GM18507 (cell line): ENCODE measurements at regions not wholly inside any gene's neighbourhood (a gene's known extent, or its start where the extent isn't known, plus 50 kb on each side); places are given as distances from the start of the nearest gene placed in this dataset.

Experiments
- DNase-seq: peaks from one replicate; pipeline ENCODE4 v3.0.0; 2011; ENCODE audit warnings: low read depth; ENCODE audit not compliant: insufficient read length; ENCODE audit errors: extremely low spot score
- FAIRE-seq: peaks from 2 replicates; lab custom pipeline; 2011; peaks lifted over from hg19 to GRCh38; lab: Jason Lieb, UNC

GRCh38 chr4:184310881-184311709 lies 93.4 kb upstream of the ENPP6 start:
- FAIRE-seq, result peak; percentile 84
- DNase-seq, result no peak

DNA sequence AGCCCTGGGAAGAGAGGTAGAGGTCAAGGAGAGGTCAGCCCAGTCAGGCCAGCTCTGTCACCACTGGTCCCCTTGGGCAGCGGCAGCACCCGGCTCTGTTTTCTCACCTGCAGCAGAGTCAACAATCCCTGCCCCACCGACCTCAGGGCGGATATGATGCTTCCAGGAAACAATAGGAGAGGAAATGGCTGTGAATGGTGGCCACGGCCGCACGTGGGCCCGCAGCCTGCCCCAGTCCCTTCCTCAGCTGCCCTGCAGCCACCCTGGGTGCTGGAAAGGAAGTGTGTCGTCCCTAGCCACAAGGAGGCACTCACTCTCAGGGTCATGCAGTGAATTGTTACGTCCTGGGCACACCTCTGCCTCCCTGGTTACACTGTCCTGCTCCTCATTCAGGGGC lies 92.5 kb upstream of the ENPP6 start:
- FAIRE-seq (peak; percentile 93), DNase-seq (no peak)

DNA sequence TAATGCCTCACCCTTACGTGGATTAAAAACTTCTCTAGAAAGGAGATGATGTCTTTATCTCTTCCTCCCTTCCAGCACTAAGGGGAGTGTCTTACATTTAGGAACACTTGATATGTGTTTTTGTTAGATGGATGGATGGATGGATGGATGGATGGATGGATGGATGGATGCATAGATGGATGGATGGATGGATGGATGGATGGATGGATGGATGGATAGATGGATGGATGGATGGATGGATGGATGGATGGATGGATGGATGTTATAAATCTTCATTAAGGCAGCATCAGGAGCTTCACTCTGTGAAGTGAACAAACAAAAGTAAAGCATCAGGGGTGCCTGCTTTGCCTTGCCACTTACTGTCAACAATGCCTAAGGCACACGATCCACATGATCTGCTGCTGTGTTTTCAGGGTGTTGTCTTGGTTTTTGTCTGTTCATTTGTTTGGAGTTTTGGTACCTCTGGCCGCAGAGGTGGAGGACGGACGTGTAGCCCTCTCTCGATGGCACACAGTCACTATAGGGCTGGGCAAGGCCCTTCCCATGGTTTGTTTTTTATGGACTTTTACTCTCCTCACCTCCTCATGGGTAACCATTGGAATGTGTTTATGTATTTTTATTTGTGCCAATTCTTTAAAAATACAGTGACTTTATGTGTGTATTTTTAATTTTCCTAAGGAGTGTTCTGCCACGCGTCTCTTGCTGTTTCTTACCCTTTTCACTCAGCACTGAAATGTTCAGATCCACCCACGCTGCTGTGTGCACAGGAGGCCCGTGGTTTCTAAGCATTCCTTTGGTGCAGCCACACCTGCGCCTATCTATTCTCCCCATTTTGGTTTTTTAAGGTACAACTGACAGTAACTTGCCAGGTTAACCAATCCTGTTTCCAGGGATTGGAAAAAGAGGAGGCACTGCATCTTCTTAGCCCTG lies 91.8 kb upstream of the ENPP6 start:
- DNase-seq, result no peak

GRCh38 chr4:184306949-184307348 lies 89.3 kb upstream of the ENPP6 start:
- FAIRE-seq (no peak), DNase-seq (no peak)

More for the DNA sequence above, 91.8 kb upstream of the ENPP6 start:
- no peak for FAIRE-seq

DNA sequence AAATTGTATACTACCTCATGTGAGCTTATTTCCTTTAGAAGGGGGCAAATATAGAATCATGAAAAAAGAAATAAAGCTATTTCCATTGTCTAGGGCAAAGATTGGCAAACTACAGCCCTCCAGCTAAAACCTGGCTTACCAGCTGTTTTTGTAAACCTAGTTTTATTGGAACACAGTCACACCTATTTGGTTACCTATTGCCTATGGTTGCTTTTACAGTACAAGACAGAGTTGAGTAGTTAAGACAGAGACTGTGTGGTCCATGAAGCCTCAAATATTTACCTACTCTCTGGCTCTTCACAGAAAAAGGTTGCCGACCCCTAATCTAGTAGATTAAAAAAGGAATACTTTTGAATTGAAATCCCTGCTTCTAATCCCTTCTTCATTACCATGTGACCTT lies 88.8 kb upstream of the ENPP6 start:
- DNase-seq (no peak), FAIRE-seq (peak; percentile 66)

- FAIRE-seq (no peak), DNase-seq (no peak)
Measured at GRCh38 chr4:184300816-184301215, 83.1 kb upstream of the ENPP6 start.

GRCh38 chr4:184298254-184298653 lies 80.6 kb upstream of the ENPP6 start:
- no peak for DNase-seq
- no peak for FAIRE-seq

DNA sequence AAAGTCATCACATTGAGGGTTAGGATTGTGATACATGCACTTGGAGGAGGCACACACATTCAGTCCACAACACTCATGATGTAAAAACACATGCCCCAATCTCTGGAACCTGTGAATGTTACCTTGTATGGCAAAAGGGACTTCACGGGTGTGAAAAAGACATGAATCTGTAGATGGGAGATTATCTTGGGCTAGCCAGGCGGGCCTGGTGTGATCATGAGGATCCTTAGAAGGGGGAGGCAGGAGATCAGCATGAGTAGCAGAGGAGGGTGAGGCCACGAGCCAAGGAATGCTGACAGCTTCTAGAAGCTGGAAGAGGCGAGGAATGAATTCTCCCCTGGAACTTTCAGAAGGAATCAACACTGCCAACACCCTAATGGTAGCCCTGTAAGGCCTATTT lies 77.5 kb upstream of the ENPP6 start:
- DNase-seq (no peak), FAIRE-seq (no peak)

- FAIRE-seq, result no peak
Measured at GRCh38 chr4:184294606-184295133, 77.0 kb upstream of the ENPP6 start.

GRCh38 chr4:184293552-184293951 lies 75.9 kb upstream of the ENPP6 start:
- DNase-seq (no peak), FAIRE-seq (no peak)

More at GRCh38 chr4:184294606-184295133, 77.0 kb upstream of the ENPP6 start:
- no peak for DNase-seq

- FAIRE-seq (peak; percentile 39), DNase-seq (no peak)
Measured at GRCh38 chr4:184292877-184293276, 75.2 kb upstream of the ENPP6 start.

DNA sequence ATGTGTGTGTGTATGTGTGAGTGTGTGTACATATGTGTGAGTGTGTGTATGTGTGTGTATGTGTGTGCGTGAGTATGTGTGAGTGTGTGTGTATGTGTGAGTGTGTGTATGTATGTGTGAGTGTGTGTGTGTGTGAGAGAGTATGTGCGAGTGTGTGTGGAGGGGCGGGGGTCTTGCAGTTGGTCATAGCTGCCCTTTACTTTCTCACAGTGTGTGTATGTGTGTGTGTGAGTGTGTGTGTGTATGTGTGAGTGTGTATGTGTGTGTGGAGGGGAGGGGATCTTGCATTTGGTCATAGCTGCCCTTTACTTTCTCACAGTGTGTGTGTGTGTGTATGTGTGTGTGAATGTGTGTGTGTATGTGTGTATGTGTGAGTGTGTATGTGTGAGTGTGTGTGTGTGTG lies 74.8 kb upstream of the ENPP6 start:
- peak; percentile 38 for FAIRE-seq
- DNase-seq, result no peak

GRCh38 chr4:184289179-184289535 lies 71.5 kb upstream of the ENPP6 start:
- DNase-seq (no peak), FAIRE-seq (no peak)

- FAIRE-seq, result peak; percentile 96
- no peak for DNase-seq
Measured at GRCh38 chr4:184288451-184289178, 70.9 kb upstream of the ENPP6 start.

GRCh38 chr4:184287697-184288255 lies 70.1 kb upstream of the ENPP6 start:
- FAIRE-seq (no peak), DNase-seq (no peak)

- FAIRE-seq (no peak), DNase-seq (no peak)
Measured at GRCh38 chr4:184286358-184286757, 68.7 kb upstream of the ENPP6 start.

GRCh38 chr4:184284742-184285141 lies 67.1 kb upstream of the ENPP6 start:
- FAIRE-seq (peak; percentile 91), DNase-seq (no peak)

GRCh38 chr4:184284336-184284690 lies 66.6 kb upstream of the ENPP6 start:
- FAIRE-seq, result no peak
- no peak for DNase-seq

GRCh38 chr4:184283659-184284335 lies 66.1 kb upstream of the ENPP6 start:
- no peak for DNase-seq
- no peak for FAIRE-seq
